SIG-M5 treated with dmso at 0.1 percent for 504 hours (cell line): ENCODE measurements at regions not wholly inside any gene's neighbourhood (a gene's known extent, or its start where the extent isn't known, plus 50 kb on each side); places are given as distances from the start of the nearest gene placed in this dataset.
"Not testable (repeated sequence)": the region's sequence is repeated elsewhere in the genome, so short reads cannot be mapped to it uniquely, and the experiment has no call there.

Experiments
- DNase-seq: peaks from one replicate; lab custom pipeline; 2025; ENCODE audit not compliant: unreplicated experiment; lab: John Stamatoyannopoulos, UW

DNA sequence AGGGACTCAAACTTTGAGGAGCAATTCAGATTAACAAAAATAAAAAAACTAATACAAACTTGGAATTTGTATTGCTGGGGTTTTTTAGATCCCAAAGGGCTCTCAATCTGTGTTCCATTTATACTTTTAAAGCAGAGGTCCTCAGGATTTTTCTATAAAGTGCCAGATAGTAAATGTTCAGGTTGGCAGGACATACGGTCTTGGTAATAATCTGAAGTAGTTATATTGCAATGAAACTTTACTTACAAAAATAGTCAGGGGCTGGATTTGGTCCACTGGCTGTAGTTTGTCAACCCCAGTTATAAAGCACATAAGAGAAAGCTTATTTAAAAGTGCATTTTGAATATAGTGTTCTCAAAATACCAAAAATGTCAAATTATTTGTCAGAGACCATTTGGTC is 164.1 kb upstream of the CTSO start:
- DNase-seq = no peak

DNA sequence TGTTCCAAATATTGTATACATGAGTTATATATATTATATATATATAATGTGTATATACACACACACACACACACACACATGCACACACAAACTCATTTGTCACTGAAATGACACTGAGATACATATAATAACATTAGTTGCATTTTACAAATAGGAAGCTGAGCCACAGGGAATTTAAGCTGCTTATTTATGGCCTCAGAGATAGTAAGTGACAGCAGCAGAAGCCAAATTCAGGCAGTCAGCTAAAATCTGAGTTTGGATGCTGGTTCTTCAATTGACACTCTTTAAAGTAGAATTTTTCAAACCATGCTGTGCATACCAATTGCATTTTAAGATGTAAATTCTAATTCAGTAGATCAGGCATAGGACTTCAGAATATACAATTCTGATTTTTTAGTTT is 163.3 kb upstream of the CTSO start:
- no peak for DNase-seq

DNA sequence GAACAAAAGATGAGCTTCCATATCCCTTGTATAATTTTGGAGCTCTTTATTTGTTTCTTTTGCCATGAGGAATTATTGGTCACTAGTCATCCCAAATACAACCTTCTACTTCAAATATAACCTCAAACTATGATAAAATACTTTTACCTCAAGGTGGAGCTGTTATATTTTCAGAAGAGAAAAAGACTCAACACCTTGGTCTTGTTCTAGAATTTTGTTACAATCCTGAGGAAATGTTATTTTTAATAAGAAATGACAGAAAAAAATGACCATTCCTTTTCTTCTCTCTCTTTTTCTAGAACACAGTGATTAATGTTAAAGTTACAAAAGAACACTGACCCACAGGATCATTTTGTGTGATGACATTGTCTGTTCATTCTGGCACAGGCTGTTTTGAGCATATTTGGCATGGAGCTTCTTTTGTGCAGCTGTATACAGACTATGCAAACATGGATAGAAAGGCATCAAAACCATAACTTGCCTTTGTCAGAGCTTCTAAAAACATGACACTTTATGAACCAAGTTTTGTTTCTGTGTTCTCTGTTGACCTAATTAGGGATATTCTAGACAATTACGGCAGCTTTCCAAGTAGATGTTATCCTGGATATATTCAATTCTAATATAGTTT is 159.6 kb upstream of the CTSO start:
- DNase-seq = no peak

DNA sequence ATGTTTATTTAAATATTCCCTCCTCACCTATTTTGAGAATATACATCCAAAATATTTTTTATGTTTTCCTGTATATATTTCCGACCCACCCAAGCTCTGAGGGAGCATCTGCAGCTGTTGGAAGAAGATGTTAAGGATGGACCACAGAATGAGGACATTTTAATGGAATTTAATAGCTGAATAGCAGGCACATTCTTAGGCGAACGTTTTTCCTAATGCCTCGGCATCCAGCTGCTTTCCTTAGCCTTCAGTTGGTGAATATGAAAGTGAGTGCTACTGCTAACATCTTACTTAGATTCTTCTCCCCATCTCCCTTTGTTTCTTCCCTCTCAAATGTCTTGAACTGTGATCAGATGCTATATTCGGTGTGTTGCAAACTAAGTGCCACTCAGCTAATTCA is 158.0 kb upstream of the CTSO start:
- DNase-seq = no peak

DNA sequence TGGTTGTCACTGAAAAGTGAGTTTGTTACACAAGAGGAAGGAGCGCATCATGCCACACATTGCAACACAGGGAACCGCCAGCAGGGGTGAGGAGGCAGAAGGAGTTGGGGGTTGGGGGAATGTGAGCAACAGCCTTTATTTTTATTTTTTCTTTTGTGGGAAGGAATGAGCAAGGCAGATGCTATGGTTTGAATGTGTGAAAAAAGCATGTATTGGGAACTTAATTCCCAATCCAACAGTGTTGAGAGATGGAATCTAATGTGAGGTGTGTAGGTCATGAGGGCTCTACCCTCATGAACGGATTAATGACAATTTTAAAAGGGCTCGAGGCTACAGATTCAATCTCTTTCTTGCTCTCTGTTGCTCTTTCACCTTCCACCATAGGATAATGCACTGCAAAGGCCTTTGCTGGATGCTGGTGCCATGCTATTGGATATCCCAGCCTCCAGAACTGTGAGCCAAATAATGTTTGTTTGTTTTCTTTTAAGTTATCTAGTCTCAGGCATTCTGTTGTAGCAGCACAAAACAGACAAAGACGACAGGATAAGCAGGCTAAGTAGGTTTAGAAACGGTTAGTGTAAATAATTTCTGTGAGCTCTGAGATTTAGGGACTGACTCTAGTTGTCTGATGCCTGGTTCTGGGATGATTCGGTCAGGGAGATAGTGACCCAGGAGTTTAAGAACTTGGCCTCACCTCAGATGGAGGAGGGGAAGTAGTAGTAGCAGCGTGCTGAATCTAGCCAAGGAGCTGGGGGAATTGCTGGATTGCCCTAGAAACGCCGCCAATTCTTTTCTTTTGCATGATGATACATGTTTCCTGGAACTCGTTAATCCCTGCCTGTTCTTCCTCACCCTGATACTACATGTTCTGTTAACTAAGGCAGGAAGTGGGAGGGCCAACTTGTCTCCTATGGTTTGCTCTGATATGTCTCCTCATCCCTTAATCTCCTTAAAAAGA is 156.6 kb upstream of the CTSO start:
- peak; percentile 17 for DNase-seq

DNA sequence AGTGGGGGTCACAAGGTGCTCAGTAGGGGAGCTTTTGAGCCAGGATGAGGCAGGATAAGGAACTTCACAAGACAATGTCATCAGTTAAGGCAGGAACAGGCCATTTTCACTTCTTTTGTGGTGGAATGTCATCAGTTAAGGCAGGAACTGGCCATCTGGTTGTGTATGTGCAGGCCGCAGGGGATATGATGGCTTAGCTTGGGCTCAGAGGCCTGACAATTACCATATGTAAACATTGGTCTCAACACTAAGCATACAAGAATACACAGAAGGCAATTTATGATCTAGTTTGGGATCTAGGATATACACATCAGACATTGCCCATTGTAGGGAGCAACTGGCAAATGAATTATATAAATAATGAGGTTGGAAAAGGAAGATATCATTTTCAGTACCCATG is 155.4 kb upstream of the CTSO start:
- not testable (repeated sequence) for DNase-seq

DNA sequence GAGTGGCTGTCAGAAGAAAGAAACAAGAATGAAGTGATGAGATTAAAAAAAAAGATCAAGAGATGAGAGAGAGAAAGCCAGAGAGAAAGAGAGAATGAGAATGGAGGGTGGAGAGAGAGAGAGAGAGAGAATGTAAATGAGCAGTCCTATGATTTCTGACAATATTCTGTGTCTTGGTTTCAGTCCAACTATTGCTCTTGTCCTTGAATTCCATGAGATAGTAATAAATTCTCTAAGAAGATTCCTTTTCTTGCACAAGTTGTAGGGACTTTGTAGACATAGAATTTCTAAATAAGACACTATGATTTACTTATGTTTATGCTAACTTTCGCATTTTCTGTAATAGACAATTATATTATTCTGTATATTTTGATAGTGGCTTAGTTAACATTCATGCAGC is 149.6 kb upstream of the CTSO start:
- no peak for DNase-seq

DNA sequence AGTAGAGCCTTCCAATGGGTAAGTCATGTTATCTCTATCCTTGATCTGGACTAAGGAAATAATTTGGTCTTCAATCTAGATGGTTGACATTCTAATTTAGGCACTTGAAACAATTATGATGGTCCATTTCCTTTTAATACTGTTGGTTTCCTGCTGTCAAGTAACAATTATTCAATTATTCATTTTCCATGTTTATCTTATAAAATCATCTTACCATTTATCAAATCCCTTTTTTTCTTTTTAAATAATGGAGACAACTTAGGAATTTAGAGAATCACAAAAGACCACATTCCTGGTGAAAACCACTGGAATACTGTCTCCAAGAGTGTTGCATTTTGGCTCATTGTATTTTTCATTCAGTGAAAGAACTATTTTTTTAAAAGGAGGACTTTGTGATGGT is 148.7 kb upstream of the CTSO start:
- DNase-seq = no peak

DNA sequence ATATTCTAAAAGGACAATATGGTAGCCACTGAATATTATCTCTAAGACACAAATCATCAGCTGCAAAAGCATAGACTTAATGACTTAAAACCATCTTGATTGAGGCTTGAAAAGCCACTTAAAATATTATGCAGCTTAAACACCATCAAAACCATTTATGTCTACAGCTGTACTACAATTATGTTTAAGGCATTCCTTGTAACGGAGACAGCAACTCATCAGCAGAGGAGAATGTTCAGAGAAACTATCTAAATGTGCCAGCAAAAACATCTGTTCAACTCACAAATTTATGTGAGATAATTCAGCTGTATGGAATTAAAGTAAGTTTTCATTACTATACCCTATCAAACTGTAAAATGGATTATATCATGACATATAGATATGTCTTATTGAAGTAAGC is 147.9 kb upstream of the CTSO start:
- DNase-seq = no peak

DNA sequence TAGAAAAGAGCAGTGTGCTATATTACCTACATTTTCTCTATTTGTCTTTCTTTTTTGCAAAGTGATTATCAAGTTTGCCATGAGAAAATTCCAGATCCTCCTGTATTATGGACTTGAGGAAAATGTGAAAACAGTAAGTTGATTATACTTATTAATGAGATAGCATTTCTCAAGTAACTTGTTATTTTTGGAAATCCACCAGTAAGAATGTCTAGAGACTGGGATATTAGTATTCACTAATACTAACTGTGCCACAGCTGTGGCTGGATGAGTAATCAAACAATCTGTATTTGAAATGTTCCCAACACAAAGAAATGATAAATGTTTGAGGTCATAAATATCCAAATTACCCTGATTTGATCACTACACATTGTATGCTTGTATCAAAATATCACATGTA is 147.0 kb upstream of the CTSO start:
- no peak for DNase-seq

DNA sequence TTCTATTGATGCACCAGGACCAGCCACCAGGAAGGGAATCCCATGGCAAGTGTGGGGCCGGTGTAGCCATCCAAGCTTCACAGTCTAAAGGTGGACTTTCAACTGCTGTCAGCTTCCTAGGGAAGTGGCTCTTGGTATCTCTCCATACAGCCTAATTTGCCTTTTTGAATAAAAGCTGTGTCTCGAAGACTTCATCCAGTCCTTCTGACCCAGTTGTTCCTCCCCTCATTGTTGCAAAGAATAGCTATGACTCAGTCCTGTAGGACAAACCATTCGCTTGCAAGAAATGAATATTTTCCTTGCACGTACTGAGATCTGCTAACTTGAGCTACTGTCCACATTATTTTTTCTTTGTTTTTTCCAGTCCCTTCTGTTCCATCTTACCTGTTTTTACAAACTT is 145.1 kb upstream of the CTSO start:
- no peak for DNase-seq

DNA sequence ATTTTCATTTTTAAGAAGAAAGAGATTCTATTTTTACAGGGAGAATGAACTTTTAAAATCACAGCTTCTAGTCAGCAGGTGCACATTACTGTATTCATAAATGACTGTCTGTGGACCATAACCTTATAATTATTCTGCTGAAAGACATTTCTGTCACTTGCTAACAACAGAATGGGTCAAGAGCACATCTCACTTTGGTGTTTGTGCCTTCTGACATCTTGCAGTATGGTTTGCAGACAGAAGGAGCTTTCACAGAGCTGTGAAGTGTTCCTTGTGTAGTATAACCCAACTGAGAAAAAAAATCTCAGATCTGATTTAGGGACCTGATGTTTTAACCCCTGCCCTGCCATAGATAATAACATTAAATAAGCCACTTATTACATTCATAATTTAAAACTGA is 131.4 kb upstream of the CTSO start:
- DNase-seq = no peak

DNA sequence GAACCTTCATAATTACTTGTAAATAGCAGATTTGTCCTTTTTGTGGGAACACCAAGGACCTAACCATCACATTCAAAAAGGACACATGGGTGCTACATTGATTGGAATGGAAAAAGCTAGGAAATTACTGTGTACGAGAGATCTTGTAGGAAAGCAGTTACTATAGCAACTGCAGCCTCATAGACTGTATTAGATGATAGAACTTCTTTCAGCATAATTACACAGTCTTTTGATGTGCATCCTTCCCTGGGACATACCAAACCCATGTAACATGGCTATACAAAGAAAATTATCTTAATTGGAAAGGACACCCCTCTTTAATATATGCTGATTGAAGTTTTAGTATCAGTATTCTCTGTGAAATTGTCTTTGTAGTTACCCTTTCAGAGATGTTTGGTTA is 130.7 kb upstream of the CTSO start:
- DNase-seq = no peak

DNA sequence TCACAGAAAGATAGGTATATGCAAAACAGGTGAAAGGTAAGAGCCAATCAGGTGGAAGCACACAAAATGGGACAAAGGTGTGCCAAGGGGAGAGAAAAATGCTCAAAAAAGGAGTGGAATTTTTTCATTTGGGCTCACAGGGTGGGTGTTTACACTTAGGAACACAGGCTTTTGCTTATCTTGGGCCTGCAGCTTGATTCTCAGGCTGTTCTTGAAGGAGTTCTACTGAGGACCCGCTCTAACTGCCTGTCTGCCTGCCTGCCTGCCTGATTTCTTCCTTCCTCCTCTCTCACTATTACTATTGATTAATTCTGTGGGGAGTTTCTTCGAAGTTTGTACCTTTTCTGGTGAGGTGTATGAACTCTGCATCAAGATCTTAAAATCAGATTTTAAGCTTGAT is 120.3 kb upstream of the CTSO start:
- no peak for DNase-seq

DNA sequence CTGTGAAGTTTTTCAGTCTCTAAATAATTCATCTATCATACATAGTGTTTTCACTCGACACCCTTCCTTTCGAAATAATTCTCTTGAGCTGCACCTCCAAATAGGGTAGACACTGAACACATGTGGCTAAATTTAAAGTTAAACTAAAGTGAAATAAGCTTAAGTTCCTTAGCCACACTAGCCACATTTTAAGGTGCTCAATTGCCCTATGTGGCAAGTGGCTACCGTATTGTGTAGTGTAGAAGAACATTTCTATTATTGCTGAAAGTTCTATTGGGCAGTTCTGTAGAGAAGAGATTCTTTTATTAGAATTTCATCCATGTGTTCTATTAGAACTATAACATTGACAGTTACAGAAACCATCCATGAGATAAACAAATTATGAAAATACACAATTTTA is 107.0 kb upstream of the CTSO start:
- DNase-seq = no peak

DNA sequence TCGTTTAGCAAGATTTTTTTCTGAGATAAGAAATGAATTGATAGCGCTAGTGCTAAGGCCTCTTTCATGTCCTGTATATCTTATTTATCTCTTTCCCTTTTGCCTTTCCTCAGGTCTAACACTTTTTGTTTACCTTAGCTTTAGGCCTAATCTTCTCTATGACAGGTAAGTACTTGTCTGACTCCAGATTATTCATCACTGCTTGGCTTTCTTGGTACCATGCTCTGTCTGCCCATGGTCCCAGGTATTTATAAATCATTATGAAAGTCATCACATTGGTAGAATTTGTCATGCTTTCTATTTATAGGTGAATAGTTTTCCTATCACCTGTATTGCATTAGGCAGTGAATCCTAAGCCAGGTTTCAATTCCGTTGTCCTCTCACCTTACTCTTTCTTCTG is 99.5 kb upstream of the CTSO start:
- DNase-seq = no peak

DNA sequence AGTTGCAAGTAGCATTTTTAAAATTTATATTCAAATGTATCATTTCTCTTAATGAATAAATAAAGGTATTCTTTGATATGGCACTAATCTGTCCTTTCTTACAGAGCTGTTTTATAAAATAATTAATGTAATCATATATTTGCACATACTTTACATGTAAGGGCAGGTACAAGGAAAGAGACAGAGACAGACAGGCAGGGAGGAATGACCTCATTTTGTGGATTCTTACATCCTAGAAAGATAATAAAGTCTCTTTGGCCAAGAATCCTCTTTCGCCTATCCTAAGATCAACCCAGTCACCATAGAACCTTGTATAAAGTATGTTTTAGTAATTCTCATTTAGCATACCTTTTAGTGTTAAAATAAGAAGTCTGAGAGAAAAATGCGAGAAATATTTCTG is 98.5 kb upstream of the CTSO start:
- no peak for DNase-seq

DNA sequence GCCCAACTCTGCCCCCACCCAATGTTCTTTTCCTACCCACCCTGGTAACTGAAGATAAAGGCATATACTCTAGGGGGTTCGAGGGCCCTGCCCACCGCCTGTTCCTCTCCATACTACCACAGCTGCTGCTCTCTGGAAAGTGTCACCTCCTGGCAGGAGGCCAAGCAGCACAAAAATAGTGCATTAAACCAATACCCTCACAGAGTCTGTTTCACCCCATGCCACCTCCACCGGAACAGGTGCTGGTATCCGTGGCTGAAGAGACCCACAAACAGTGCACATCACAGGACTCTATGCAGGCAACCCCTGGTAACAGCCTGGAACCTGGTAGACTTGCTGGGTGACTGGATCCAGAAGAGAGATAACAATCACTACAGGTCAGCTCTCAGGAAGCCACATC is 85.1 kb upstream of the CTSO start:
- no peak for DNase-seq

DNA sequence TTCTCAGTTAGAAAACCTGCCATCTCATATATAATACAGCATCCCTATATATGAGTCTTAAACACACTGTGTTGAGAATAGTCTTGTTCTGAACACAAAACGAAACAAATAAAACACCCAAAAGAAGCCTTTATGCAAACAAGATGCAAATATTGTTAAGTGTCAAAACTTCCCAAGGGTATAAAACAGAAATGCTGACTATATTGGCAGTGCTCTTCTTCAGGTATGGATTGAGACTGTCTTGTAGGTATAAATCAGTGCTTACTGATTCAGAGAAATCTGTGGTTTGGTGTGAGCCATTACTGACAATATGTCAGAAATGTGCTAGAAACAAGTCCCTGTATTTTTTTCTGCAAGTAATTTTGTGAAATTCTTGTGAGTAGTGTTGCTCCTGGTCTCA is 82.8 kb upstream of the CTSO start:
- DNase-seq = no peak

DNA sequence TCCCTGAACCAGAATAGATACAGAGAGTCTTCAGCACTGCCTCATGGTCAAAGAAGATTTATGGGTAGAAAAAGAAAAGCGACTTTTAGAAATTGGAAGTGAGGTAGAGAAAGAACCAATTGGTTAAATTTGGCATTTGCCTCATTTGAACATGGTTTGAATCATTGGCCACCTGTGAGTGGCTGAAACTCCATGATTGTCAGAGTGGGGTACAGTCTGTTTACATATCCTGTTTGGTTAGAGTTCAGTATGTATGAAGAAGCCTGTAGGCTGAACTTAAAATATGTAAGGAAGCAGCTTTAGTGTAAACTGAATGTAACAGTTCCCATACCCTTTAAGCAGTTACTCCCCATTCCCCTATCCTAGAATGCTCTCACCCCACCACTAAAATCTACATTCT is 76.0 kb upstream of the CTSO start:
- DNase-seq = no peak

DNA sequence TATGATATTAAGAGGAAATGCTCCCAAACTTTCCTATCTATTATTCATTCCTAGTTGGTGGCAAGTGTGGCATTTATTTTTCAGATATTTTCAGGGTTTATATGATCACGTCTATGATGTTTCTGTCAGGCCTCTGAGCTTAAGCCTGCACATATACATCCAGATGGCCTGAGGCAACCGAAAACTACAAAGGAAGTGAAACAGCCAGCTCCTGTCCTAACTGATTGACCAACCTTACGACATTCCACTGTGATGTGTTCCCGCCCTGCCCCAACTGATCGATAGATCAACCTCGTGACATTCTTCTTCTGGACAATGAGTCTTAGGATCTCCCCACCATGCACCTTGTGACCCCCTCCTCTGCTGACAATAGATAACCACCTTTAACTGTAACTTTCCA is 67.6 kb upstream of the CTSO start:
- no peak for DNase-seq

DNA sequence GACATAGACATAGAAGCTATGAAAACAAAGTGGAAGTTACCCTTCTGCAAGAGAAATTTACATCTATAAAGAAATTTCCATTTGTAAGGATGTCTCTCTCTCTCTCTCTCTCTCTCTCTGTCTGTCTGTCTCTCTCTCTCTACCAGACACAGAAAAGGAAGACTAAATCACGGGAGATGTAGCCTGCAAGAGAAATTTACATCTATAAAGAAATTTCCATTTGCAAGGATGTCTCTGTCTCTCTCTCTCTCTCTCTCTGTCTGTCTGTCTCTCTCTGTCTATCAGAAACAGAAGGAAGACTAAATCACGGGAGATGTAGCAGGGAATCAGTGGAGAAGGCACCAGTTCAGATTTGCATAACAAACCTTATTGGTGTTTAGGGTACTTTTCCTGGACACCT is 65.6 kb upstream of the CTSO start:
- no peak for DNase-seq

DNA sequence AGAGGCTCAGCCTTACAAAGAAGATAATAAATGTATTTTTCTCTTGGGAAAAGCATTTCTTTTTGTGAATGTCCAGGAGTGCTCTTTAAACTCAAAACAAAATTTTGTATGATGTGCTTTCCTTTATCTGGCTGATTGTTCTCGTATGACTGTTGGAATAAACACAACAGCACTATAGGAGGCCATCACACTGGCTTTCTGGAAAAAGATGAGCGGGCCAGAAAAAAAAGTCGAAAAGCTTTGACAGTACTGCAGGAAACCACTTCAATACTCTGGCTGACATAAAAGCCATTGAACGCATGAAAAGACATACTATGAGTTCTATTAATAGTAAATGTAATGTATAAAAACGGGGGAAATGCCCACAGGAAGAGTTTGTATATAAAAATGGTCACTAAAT is 64.7 kb upstream of the CTSO start:
- no peak for DNase-seq
